K562 (cell line): ENCODE measurements at regions not wholly inside any gene's neighbourhood (a gene's known extent, or its start where the extent isn't known, plus 50 kb on each side); places are given as distances from the start of the nearest gene placed in this dataset.

Experiments
- AFF1 ChIP-seq, 2 experiments: fragments of 450-650 bp; IDR thresholded peaks; 2 replicates each; pipeline ENCODE4 v1.6.1; 2018; ENCODE audit warnings: mild to moderate bottlenecking in 2 of 2, low read depth in 1 of 2; ENCODE audit not compliant: partially characterized antibody in 2 of 2
- ARID1B ChIP-seq: fragments of 450-650 bp; IDR thresholded peaks from 2 replicates; pipeline ENCODE4 v1.6.1; 2016; ENCODE audit warnings: antibody characterized with exemption, mild to moderate bottlenecking, inconsistent platforms
- BRF2 ChIP-seq: IDR thresholded peaks from 3 replicates; pipeline ENCODE4 v1.6.1; 2011; ENCODE audit warnings: borderline replicate concordance, mild to moderate bottlenecking; ENCODE audit not compliant: insufficient read length, insufficient read depth
- CBX3 ChIP-seq, 2 experiments: IDR thresholded peaks; 1 replicate in 1 of 2; 2 replicates in 1 of 2; pipeline ENCODE4 v1.6.1; 2012; ENCODE audit warnings: inconsistent platforms in 2 of 2, low read length in 2 of 2, borderline replicate concordance in 1 of 2, control low read depth in 1 of 2
- DACH1 ChIP-seq: fragments of 450-650 bp; IDR thresholded peaks from 2 replicates; pipeline ENCODE4 v1.6.1; 2018; ENCODE audit not compliant: partially characterized antibody
- ETV6 ChIP-seq, 3 experiments: fragments of 150-350 bp in 1 of 3; sonication (generic) in 1 of 3; formaldehyde crosslinking in 1 of 3; IDR thresholded peaks; 2 replicates each; pipeline versions ENCODE4 v1.6.1 to v1.8.0; 2014 to 2022; ENCODE audit warnings: borderline replicate concordance in 2 of 3, low read depth in 2 of 3, antibody characterized with exemption in 1 of 3, low read length in 1 of 3, mild to moderate bottlenecking in 1 of 3, missing genetic modification reagents in 1 of 3
- FOXA1 ChIP-seq: fragments of 450-650 bp; IDR thresholded peaks from 2 replicates; pipeline ENCODE4 v1.6.1; 2016; ENCODE audit warnings: mild to moderate bottlenecking, borderline replicate concordance
- GABPB2 ChIP-seq: fragments of 250-450 bp; sonication (Bioruptor Pico); conservative IDR thresholded peaks from 2 replicates; pipeline ENCODE4 v1.5.1; 2021; ENCODE audit warnings: mild to moderate bottlenecking
- ID3 ChIP-seq, 2 experiments: fragments of 250-450 bp in 1 of 2; fragments of 450-650 bp in 1 of 2; sonication (Bioruptor Pico) in 1 of 2; IDR thresholded peaks; 2 replicates each; pipeline versions ENCODE4 v1.6.1 to v1.8.0; 2016 to 2021; ENCODE audit warnings: mild to moderate bottlenecking in 2 of 2, moderate library complexity in 2 of 2, missing compliant biosample characterization in 1 of 2, missing genetic modification characterization in 1 of 2
- KHSRP ChIP-seq: fragments of 450-650 bp; IDR thresholded peaks from 2 replicates; pipeline ENCODE4 v1.6.1; 2017
- MTA2 ChIP-seq: fragments of 450-650 bp; IDR thresholded peaks from 2 replicates; pipeline ENCODE4 v1.6.1; 2016; ENCODE audit warnings: low read depth
- NCOA2 ChIP-seq, 2 experiments: fragments of 450-650 bp; IDR thresholded peaks; 2 replicates each; pipeline ENCODE4 v1.6.1; 2018; ENCODE audit warnings: mild to moderate bottlenecking in 2 of 2, moderate library complexity in 1 of 2; ENCODE audit not compliant: partially characterized antibody in 2 of 2
- NR4A1 ChIP-seq, 2 experiments: fragments of 250-450 bp in 1 of 2; fragments of 450-650 bp in 1 of 2; sonication (Bioruptor Pico) in 1 of 2; IDR thresholded peaks; 2 replicates each; pipeline versions ENCODE4 v1.4.0 to v1.6.1; 2016 to 2020; ENCODE audit warnings: mild to moderate bottlenecking in 2 of 2, missing compliant biosample characterization in 1 of 2, missing genetic modification characterization in 1 of 2, moderate library complexity in 1 of 2
- PHB ChIP-seq: fragments of 250-450 bp; sonication (Bioruptor Pico); IDR thresholded peaks from 2 replicates; pipeline ENCODE4 v1.5.0; 2021
- POLR3A ChIP-seq: IDR thresholded peaks from 2 replicates; pipeline ENCODE4 v1.6.1; 2011; ENCODE audit warnings: borderline replicate concordance, mild to moderate bottlenecking, moderate library complexity; ENCODE audit not compliant: insufficient read length, insufficient read depth; ENCODE audit errors: extremely low read depth
- POLR3G ChIP-seq: IDR thresholded peaks from 2 replicates; pipeline ENCODE4 v1.6.1; 2011; ENCODE audit not compliant: insufficient read length, insufficient replicate concordance; ENCODE audit errors: extremely low read depth
- RBM25 ChIP-seq: fragments of 200-400 bp; formaldehyde crosslinking; IDR thresholded peaks from 2 replicates; pipeline ENCODE4 v1.6.1; 2018; ENCODE audit warnings: low read length, low read depth, moderate library complexity; ENCODE audit not compliant: severe bottlenecking
- SRSF1 ChIP-seq: fragments of 200-400 bp; formaldehyde crosslinking; IDR thresholded peaks from 2 replicates; pipeline ENCODE4 v1.6.1; 2017; ENCODE audit warnings: mild to moderate bottlenecking, low read depth, low read length, moderate library complexity
- SRSF9 ChIP-seq: fragments of 200-400 bp; formaldehyde crosslinking; IDR thresholded peaks from 2 replicates; pipeline ENCODE4 v1.6.1; 2017; ENCODE audit warnings: low read depth, low read length, borderline replicate concordance
- TSC22D4 ChIP-seq: fragments of 450-650 bp; IDR thresholded peaks from 2 replicates; pipeline ENCODE4 v1.6.1; 2016; ENCODE audit warnings: missing genetic modification characterization, missing biosample characterization, control low read depth
- ZNF431 ChIP-seq: sonication (generic); formaldehyde crosslinking; IDR thresholded peaks from 2 replicates; pipeline ENCODE4 v1.8.0; 2022; ENCODE audit warnings: mild to moderate bottlenecking, missing genetic modification reagents
- ZNF699 ChIP-seq: fragments of 250-450 bp; sonication (Bioruptor Pico); IDR thresholded peaks from 2 replicates; pipeline ENCODE4 v1.8.0; 2021; ENCODE audit warnings: mild to moderate bottlenecking, moderate library complexity; ENCODE audit not compliant: insufficient replicate concordance

- TF ChIP-seq ID3 (CRISPR knock-in tag; IDR thresholded peaks at IDR 0.05) (no peak), ID3 (tag; IDR thresholded peaks at IDR 0.05) (no peak), RBM25 (no peak), PHB (no peak), KHSRP (no peak), NCOA2 (IDR thresholded peaks at IDR 0.05; ENCODE audit: partially characterized antibody in 2 of 2) (no peak), NR4A1 (CRISPR knock-in tag; IDR thresholded peaks at IDR 0.05) (no peak), NR4A1 (tag; IDR thresholded peaks at IDR 0.05) (no peak), GABPB2 (no peak), CBX3 (IDR thresholded peaks at IDR 0.05; ENCODE audit: borderline replicate concordance in 1 of 2, low read length in 2 of 2) (no peak), MTA2 (no peak), ETV6 (IDR thresholded peaks at IDR 0.05; ENCODE audit: borderline replicate concordance in 1 of 2, low read depth in 2 of 2, low read length in 1 of 2) (peak; percentile 23 to 71; a peak in 1 of 4 replicates), ETV6 (CRISPR knock-in tag; IDR thresholded peaks at IDR 0.05; ENCODE audit: borderline replicate concordance) (no peak), SRSF1 (no peak), ARID1B (peak; percentile 31; the same call in 1 of the 2 replicates), ZNF431 (CRISPR knock-in tag) (no peak), ZNF699 (CRISPR knock-in tag) (no peak), POLR3A (no peak), DACH1 (no peak), FOXA1 (no peak), BRF2 (no peak), TSC22D4 (no peak), POLR3G (no peak), AFF1 (IDR thresholded peaks at IDR 0.05; ENCODE audit: low read depth in 1 of 2, partially characterized antibody in 2 of 2) (no peak), SRSF9 (no peak)
Observed at GRCh38 chr10:21090609-21091082, 193.5 kb upstream of the NEBL start (continued).
